ENCODE measurements at regions not wholly inside any gene's neighbourhood (a gene's known extent, or its start where the extent isn't known, plus 50 kb on each side); places are given as distances from the start of the nearest gene placed in this dataset.

GRCh38 chr13:63684822-63685221 is 2269.2 kb upstream of the PCDH20 start:
- Mint-ChIP-seq H3K9me3 (peaks cover 19% of the 10 kb centered on the region), H3K27ac (no peak overlapping the region), H3K36me3 (ENCODE audit: low read depth) (no peaks in the 10 kb centered on the region), H3K4me1 (no peaks in the 10 kb centered on the region), H3K4me3 (no peak overlapping the region), H3K27me3 (ENCODE audit: low read depth, poor library complexity) (peaks cover 2% of the 10 kb centered on the region)
- TF ChIP-seq, protein P1, sequence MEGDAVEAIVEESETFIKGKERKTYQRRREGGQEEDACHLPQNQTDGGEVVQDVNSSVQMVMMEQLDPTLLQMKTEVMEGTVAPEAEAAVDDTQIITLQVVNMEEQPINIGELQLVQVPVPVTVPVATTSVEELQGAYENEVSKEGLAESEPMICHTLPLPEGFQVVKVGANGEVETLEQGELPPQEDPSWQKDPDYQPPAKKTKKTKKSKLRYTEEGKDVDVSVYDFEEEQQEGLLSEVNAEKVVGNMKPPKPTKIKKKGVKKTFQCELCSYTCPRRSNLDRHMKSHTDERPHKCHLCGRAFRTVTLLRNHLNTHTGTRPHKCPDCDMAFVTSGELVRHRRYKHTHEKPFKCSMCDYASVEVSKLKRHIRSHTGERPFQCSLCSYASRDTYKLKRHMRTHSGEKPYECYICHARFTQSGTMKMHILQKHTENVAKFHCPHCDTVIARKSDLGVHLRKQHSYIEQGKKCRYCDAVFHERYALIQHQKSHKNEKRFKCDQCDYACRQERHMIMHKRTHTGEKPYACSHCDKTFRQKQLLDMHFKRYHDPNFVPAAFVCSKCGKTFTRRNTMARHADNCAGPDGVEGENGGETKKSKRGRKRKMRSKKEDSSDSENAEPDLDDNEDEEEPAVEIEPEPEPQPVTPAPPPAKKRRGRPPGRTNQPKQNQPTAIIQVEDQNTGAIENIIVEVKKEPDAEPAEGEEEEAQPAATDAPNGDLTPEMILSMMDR (IDR thresholded peaks at IDR 0.05): no peak
- no peak for DNase-seq

DNA sequence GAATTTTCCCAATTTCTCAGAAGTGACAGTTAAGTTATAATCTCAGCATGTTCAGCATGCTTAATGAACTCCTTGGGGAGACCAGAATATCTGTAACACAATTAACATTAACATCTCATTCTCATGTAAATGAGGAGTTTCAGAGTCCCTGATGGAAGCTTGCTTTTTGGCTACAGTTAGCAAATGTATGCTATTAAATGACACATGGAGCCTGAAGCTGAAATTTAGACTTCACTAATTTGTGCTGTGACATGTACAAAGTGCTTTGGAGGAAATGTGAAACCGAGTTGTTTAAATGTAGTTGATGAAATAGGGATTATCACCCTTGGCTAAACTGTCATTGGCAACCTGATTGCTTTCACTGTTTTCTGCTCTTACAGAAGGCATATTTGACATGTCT is 2265.1 kb upstream of the PCDH20 start:
- DNase-seq: no peak
- Mint-ChIP-seq H3K4me3 (no peak overlapping the region), H3K36me3 (ENCODE audit: low read depth) (no peaks in the 10 kb centered on the region), H3K27ac (no peak overlapping the region), H3K27me3 (ENCODE audit: low read depth, poor library complexity) (no peaks in the 10 kb centered on the region), H3K4me1 (no peaks in the 10 kb centered on the region), H3K9me3 (peaks cover 19% of the 10 kb centered on the region)
- TF ChIP-seq, protein P1 (IDR thresholded peaks at IDR 0.05): no peak

DNA sequence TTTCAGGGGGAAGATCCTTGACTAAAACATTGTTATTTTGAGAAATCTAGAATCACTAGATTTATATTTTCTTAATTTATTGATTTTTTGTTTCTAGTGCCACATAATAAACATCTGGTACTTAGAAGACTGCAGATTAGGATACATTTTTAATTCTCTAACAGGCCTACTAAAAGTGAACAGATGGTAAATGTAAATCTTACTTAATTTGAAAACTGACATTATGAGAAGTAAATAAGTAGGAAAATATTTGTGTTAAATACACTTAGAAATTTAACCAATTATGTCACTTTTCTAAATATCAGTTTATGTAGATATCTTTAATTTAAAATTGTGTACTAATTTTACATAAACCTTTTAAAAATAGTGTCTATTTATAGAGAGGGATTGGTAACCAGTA is 2255.6 kb upstream of the PCDH20 start:
- H3K36me3 Mint-ChIP-seq (ENCODE audit: low read depth): no peaks in the 10 kb centered on the region
- TF ChIP-seq, protein P1 (IDR thresholded peaks at IDR 0.05): no peak
- H3K4me3 Mint-ChIP-seq: no peak overlapping the region
- H3K27me3 Mint-ChIP-seq (ENCODE audit: low read depth, poor library complexity): no peaks in the 10 kb centered on the region
- no peaks in the 10 kb centered on the region for H3K4me1 Mint-ChIP-seq
- no peaks in the 10 kb centered on the region for H3K9me3 Mint-ChIP-seq
- no peak overlapping the region for H3K27ac Mint-ChIP-seq
- DNase-seq: no peak

GRCh38 chr13:63651394-63651793 is 2235.7 kb upstream of the PCDH20 start:
- no peak for DNase-seq
- H3K27me3 Mint-ChIP-seq (ENCODE audit: low read depth, poor library complexity): no peaks in the 10 kb centered on the region
- H3K9me3 Mint-ChIP-seq: peaks cover 5% of the 10 kb centered on the region
- no peak overlapping the region for H3K4me3 Mint-ChIP-seq
- TF ChIP-seq, protein P1 (IDR thresholded peaks at IDR 0.05): no peak
- peaks cover 5% of the 10 kb centered on the region for H3K4me1 Mint-ChIP-seq
- H3K27ac Mint-ChIP-seq: no peak overlapping the region
- H3K36me3 Mint-ChIP-seq (ENCODE audit: low read depth): no peaks in the 10 kb centered on the region

- no peaks in the 10 kb centered on the region for H3K9me3 Mint-ChIP-seq
- no peak overlapping the region for H3K4me3 Mint-ChIP-seq
- no peaks in the 10 kb centered on the region for H3K27me3 Mint-ChIP-seq (ENCODE audit: low read depth, poor library complexity)
- TF ChIP-seq, protein P1 (IDR thresholded peaks at IDR 0.05): no peak
- no peak overlapping the region for H3K27ac Mint-ChIP-seq
- H3K36me3 Mint-ChIP-seq (ENCODE audit: low read depth): no peaks in the 10 kb centered on the region
- no peaks in the 10 kb centered on the region for H3K4me1 Mint-ChIP-seq
- no peak for DNase-seq
Observed at GRCh38 chr13:63643543-63643942, 2227.9 kb upstream of the PCDH20 start.

DNA sequence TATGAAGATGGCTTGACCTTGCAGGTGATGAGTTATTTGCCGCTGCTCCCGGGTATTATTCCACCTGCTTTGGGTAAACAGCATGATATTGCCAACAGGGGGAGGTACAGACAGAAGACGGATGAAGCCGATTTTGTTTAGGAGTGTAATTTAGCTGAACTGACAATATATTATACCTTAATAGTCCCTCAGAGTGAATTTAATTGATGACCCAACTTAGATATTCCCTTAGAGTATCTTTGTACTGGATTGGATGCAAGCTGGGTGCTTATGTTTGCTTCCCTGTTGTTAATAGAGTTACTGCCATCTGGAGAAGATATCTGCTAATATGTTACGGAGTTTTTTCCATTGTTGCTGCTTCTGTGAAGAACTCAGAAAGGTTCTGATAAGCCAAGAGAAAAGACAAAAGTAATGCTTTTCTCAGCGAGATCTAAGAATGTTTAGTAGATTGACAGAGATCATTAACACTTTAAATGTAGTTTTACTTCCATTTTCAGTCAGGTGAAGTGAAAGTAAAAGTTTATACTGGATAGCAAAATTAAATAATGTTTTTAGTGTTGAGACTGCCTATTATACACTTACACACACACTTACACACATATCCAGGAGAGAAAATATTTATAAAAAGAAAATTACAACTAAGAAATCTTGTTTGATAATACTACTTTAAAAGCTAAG is 2220.8 kb upstream of the PCDH20 start:
- no peak for DNase-seq
- no peak overlapping the region for H3K4me3 Mint-ChIP-seq
- TF ChIP-seq, protein P1 (IDR thresholded peaks at IDR 0.05): no peak
- H3K27me3 Mint-ChIP-seq (ENCODE audit: low read depth, poor library complexity): no peaks in the 10 kb centered on the region
- no peaks in the 10 kb centered on the region for H3K9me3 Mint-ChIP-seq
- no peaks in the 10 kb centered on the region for H3K36me3 Mint-ChIP-seq (ENCODE audit: low read depth)
- no peak overlapping the region for H3K27ac Mint-ChIP-seq
- peaks cover 6% of the 10 kb centered on the region for H3K4me1 Mint-ChIP-seq
